Gastrocnemius medialis (tissue), 4 donors: ENCODE measurements at regions not wholly inside any gene's neighbourhood (a gene's known extent, or its start where the extent isn't known, plus 50 kb on each side); places are given as distances from the start of the nearest gene placed in this dataset.

ENCODE experiments used
- CTCF ChIP-seq, 5 experiments: fragments of 450-650 bp in 3 of 5; fragments of 200-600 bp in 2 of 5; sonication (generic) in 2 of 5; IDR thresholded peaks in 4 of 5; conservative IDR thresholded peaks in 1 of 5; 1 replicate in 4 of 5; 2 replicates in 1 of 5; pipeline ENCODE4 v1.5.1; 2016 to 2019; ENCODE audit warnings: antibody characterized with exemption in 5 of 5, mild to moderate bottlenecking in 3 of 5, moderate library complexity in 3 of 5
- POLR2A ChIP-seq, 2 donors: fragments of 450-650 bp; IDR thresholded peaks; one replicate each; pipeline ENCODE4 v1.6.1; 2017; ENCODE audit warnings: antibody characterized with exemption in 2 of 2, mild to moderate bottlenecking in 2 of 2, moderate library complexity in 2 of 2

GRCh38 chr18:1302861-1303260 is 398.2 kb downstream of the ADCYAP1 start:
- TF ChIP-seq CTCF (IDR thresholded peaks at IDR 0.05 in 4 of 5, conservative IDR thresholded peaks at IDR 0.05 in 1 of 5) (no peak), POLR2A (IDR thresholded peaks at IDR 0.05) (no peak)
